ENCODE measurements at regions not wholly inside any gene's neighbourhood (a gene's known extent, or its start where the extent isn't known, plus 50 kb on each side); places are given as distances from the start of the nearest gene placed in this dataset.

GRCh38 chrX:30010471-30010870, 204.9 kb upstream of the MAGEB2 start:
- Histone ChIP-seq H2BK20ac (ENCODE audit: low read depth, low read length, poor library complexity, severe bottlenecking) (no peak overlapping the region), H2BK12ac (ENCODE audit: insufficient read length, low read depth, low read length) (no peak overlapping the region), H3K4me2 (ENCODE audit: insufficient read depth, insufficient read length, low read length) (no peak overlapping the region), H2AK5ac (ENCODE audit: insufficient read length, low read length) (no peak overlapping the region), H3K79me2 (ENCODE audit: insufficient read depth, low read length) (no peaks in the 10 kb centered on the region), H2AFZ (ENCODE audit: low read length) (no peak overlapping the region), H2BK120ac (ENCODE audit: low read depth, low read length, poor library complexity, severe bottlenecking) (no peak overlapping the region), H3K27ac (ENCODE audit: insufficient read length, low read depth, low read length) (no peak overlapping the region), H3K27me3 (ENCODE audit: insufficient read depth, low read length) (no peaks in the 10 kb centered on the region), H2BK5ac (ENCODE audit: insufficient read length, low read length) (no peak overlapping the region), H3K56ac (ENCODE audit: insufficient read length, low read depth, low read length) (no peak overlapping the region), H3K18ac (ENCODE audit: insufficient read length, low read depth, low read length) (no peak overlapping the region), H3K14ac (ENCODE audit: insufficient read depth, low read length) (no peak overlapping the region), H3K9me3 (ENCODE audit: control insufficient read depth, low read depth, low read length) (no peaks in the 10 kb centered on the region), H4K91ac (ENCODE audit: insufficient read length, low read depth, low read length) (no peak overlapping the region), H4K8ac (replicated peaks; ENCODE audit: insufficient read length, low read depth, low read length) (no peak overlapping the region), H3K23ac (ENCODE audit: insufficient read length, low read depth, low read length) (no peak overlapping the region), H4K20me1 (ENCODE audit: control insufficient read depth, insufficient read depth, insufficient read length) (no peaks in the 10 kb centered on the region), H3T11ph (ENCODE audit: low read length) (no peak overlapping the region), H4K5ac (ENCODE audit: insufficient read length, low read depth, low read length) (no peak overlapping the region), H3K4ac (ENCODE audit: low read depth, low read length) (no peak overlapping the region), H3K4me1 (ENCODE audit: insufficient read depth, low read length) (peaks cover 3% of the 10 kb centered on the region; the same call in 1 of the 2 replicates), H3K79me1 (ENCODE audit: insufficient read depth, low read depth, low read length, poor library complexity, severe bottlenecking) (no peaks in the 10 kb centered on the region), H2BK15ac (ENCODE audit: low read depth, low read length) (no peak overlapping the region), H3K23me2 (ENCODE audit: insufficient read length, low read depth, low read length, poor library complexity, severe bottlenecking) (no peaks in the 10 kb centered on the region), H3K9ac (ENCODE audit: extremely low read depth, insufficient read length, low read length) (no peak overlapping the region)
- no peak for TF ChIP-seq CTCF (conservative IDR thresholded peaks at IDR 0.05)
- H3K36me3 Mint-ChIP-seq (ENCODE audit: insufficient read depth in 1 of 3, low read depth in 3 of 3): peaks cover 0 to 9% (median 2%) of the 10 kb centered on the region in 3 experiments; a peak in 4 of 7 replicates
- H3K4me3 Mint-ChIP-seq: no peak overlapping the region
- H3K27ac Mint-ChIP-seq: no peak overlapping the region
- no peak for DNase-seq
- no peaks in the 10 kb centered on the region; the same call in 1 of the 2 replicates for H3K27me3 Mint-ChIP-seq (ENCODE audit: low read depth)
- WGBS (ENCODE audit: extremely low coverage, insufficient read length, low lambda C conversion rate): no CpG with 5 or more reads among the region's 3 CpGs
- H3K4me1 Mint-ChIP-seq: peaks cover 21 to 27% of the 10 kb centered on the region in 2 experiments
- H3K9me3 Mint-ChIP-seq: peaks cover 20 to 66% of the 10 kb centered on the region in 2 experiments; a peak in 4 of 5 replicates
